ENCODE measurements at regions not wholly inside any gene's neighbourhood (a gene's known extent, or its start where the extent isn't known, plus 50 kb on each side); places are given as distances from the start of the nearest gene placed in this dataset.

DNA sequence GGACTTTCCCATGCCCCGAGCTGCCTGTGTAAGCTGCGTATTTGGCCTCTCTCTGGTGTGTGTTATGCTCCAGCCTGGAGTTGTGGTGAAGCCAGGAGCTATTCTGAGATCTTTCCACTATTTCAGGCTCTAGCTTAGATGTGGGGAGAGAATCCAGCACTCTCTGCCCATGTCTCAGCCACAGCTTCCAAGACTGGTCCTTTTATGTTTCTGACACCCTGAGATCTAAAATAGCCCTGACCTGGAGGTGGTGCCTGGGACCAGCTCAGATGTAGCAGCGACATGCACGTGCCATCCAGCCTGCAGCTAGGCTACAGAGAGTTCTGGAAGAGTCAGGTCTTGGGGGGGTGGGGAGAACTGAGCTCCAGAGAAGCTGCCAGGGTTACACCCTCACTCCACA, 76.5 kb downstream of the TENT5C start:
- TF ChIP-seq RFX5 (IDR thresholded peaks at IDR 0.05; ENCODE audit: low read length) (no peak), FOXM1 (IDR thresholded peaks at IDR 0.05; ENCODE audit: low read depth) (no peak), NRF1 (IDR thresholded peaks at IDR 0.05; ENCODE audit: low read depth, low read length) (no peak), FOSL2 (IDR thresholded peaks at IDR 0.05; ENCODE audit: borderline replicate concordance, low read depth) (no peak), TCF12 (IDR thresholded peaks at IDR 0.05) (no peak), YY1 (IDR thresholded peaks at IDR 0.05; ENCODE audit: low read depth) (no peak)
- Histone ChIP-seq H4K20me1 (ENCODE audit: insufficient read depth) (no peaks in the 10 kb centered on the region), H3K4me2 (no peak overlapping the region), H3K27ac (ENCODE audit: low read depth in 2 of 2, low read length in 1 of 2) (no peak overlapping the region), H3K36me3 (replicated peaks in 1 of 2; ENCODE audit: control insufficient read depth in 1 of 2, insufficient read depth in 2 of 2, low read length in 1 of 2) (no peaks in the 10 kb centered on the region), H3F3A (replicated peaks; ENCODE audit: insufficient read depth) (no peaks in the 10 kb centered on the region), H3K27me3 (ENCODE audit: insufficient read depth) (no peaks in the 10 kb centered on the region), H3K9ac (no peak overlapping the region), H3K79me2 (ENCODE audit: insufficient read depth) (no peaks in the 10 kb centered on the region), H3K9me3 (no peaks in the 10 kb centered on the region), H3K9me2 (no peaks in the 10 kb centered on the region), H2AFZ (ENCODE audit: low read depth) (no peak overlapping the region), H3K4me3 (ENCODE audit: low read depth in 2 of 2, low read length in 1 of 2) (no peak overlapping the region), H3K4me1 (ENCODE audit: control insufficient read depth in 1 of 2, insufficient read depth in 2 of 2, low read depth in 1 of 2, low read length in 1 of 2) (peaks cover 4 to 25% of the 10 kb centered on the region in 2 experiments)
- 76% methylated on average over 3 of the region's 4 CpGs for WGBS (ENCODE audit: low lambda C conversion rate)
- no peak for DNase-seq
- ChIA-PET CTCF (interaction anchor here (1.2 to 6.4 kb wide), 2 partner anchors 72 to 148 kb away, joined by 3 to 27 read pairs; no protein-coding TSS in a partner anchor), POLR2A (no interaction called here)

GRCh38 chr1:117683571-117684285, 77.9 kb downstream of the TENT5C start:
- Histone ChIP-seq H3K4me2 (0 out of 2 replicates have a peak overlapping the region, but pooled peaks have one; percentile 15), H3K4me1 (ENCODE audit: control insufficient read depth in 1 of 2, insufficient read depth in 2 of 2, low read depth in 1 of 2, low read length in 1 of 2) (peaks cover under 1 to 14% of the 10 kb centered on the region in 2 experiments), H3K27me3 (ENCODE audit: insufficient read depth) (no peaks in the 10 kb centered on the region), H3K9me2 (no peaks in the 10 kb centered on the region), H4K20me1 (ENCODE audit: insufficient read depth) (no peaks in the 10 kb centered on the region), H3K9ac (no peak overlapping the region), H3K27ac (ENCODE audit: low read depth in 2 of 2, low read length in 1 of 2) (peak overlapping the region in 1 of 2 experiments; percentile 42; a peak in 1 of 4 replicates), H3F3A (replicated peaks; ENCODE audit: insufficient read depth) (no peaks in the 10 kb centered on the region), H3K4me3 (ENCODE audit: low read depth in 2 of 2, low read length in 1 of 2) (no peak overlapping the region), H3K79me2 (ENCODE audit: insufficient read depth) (no peaks in the 10 kb centered on the region), H3K9me3 (no peaks in the 10 kb centered on the region), H3K36me3 (replicated peaks in 1 of 2; ENCODE audit: control insufficient read depth in 1 of 2, insufficient read depth in 2 of 2, low read length in 1 of 2) (no peaks in the 10 kb centered on the region), H2AFZ (ENCODE audit: low read depth) (0 out of 2 replicates have a peak overlapping the region, but pooled peaks have one; percentile 14)
- CTCF ChIA-PET: interaction anchor here (0.9 to 1.0 kb wide), 2 partner anchors 70 to 148 kb away, joined by 3 read pairs; no protein-coding TSS in a partner anchor
- POLR2A ChIA-PET: no interaction called here
- WGBS (ENCODE audit: low lambda C conversion rate): 71% methylated on average over 6 of the region's 6 CpGs
- DNase-seq: no peak
- TF ChIP-seq EZH2phosphoT487 (IDR thresholded peaks at IDR 0.05; ENCODE audit: borderline replicate concordance, low read depth): no peak
- peak; percentile 7; the same call in 1 of the 2 replicates for TF ChIP-seq NFIC (IDR thresholded peaks at IDR 0.05; ENCODE audit: borderline replicate concordance)
- TF ChIP-seq POLR2AphosphoS5 (IDR thresholded peaks at IDR 0.05; ENCODE audit: low read depth, low read length): no peak
- TF ChIP-seq, protein P1, sequence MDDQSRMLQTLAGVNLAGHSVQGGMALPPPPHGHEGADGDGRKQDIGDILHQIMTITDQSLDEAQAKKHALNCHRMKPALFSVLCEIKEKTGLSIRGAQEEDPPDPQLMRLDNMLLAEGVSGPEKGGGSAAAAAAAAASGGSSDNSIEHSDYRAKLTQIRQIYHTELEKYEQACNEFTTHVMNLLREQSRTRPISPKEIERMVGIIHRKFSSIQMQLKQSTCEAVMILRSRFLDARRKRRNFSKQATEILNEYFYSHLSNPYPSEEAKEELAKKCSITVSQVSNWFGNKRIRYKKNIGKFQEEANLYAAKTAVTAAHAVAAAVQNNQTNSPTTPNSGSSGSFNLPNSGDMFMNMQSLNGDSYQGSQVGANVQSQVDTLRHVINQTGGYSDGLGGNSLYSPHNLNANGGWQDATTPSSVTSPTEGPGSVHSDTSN (IDR thresholded peaks at IDR 0.05): peak; percentile 63
- TF ChIP-seq NRF1 (IDR thresholded peaks at IDR 0.05; ENCODE audit: low read depth, low read length): no peak
- TF ChIP-seq, protein P2, sequence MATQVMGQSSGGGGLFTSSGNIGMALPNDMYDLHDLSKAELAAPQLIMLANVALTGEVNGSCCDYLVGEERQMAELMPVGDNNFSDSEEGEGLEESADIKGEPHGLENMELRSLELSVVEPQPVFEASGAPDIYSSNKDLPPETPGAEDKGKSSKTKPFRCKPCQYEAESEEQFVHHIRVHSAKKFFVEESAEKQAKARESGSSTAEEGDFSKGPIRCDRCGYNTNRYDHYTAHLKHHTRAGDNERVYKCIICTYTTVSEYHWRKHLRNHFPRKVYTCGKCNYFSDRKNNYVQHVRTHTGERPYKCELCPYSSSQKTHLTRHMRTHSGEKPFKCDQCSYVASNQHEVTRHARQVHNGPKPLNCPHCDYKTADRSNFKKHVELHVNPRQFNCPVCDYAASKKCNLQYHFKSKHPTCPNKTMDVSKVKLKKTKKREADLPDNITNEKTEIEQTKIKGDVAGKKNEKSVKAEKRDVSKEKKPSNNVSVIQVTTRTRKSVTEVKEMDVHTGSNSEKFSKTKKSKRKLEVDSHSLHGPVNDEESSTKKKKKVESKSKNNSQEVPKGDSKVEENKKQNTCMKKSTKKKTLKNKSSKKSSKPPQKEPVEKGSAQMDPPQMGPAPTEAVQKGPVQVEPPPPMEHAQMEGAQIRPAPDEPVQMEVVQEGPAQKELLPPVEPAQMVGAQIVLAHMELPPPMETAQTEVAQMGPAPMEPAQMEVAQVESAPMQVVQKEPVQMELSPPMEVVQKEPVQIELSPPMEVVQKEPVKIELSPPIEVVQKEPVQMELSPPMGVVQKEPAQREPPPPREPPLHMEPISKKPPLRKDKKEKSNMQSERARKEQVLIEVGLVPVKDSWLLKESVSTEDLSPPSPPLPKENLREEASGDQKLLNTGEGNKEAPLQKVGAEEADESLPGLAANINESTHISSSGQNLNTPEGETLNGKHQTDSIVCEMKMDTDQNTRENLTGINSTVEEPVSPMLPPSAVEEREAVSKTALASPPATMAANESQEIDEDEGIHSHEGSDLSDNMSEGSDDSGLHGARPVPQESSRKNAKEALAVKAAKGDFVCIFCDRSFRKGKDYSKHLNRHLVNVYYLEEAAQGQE (IDR thresholded peaks at IDR 0.05; ENCODE audit: low read depth, low read length): no peak
- no peak for TF ChIP-seq MXI1 (IDR thresholded peaks at IDR 0.05; ENCODE audit: low read depth, low read length)
- no peak for TF ChIP-seq SIN3A (IDR thresholded peaks at IDR 0.05; ENCODE audit: borderline replicate concordance, low read depth, low read length)
- TF ChIP-seq YY1 (IDR thresholded peaks at IDR 0.05; ENCODE audit: low read depth): no peak
- no peak for TF ChIP-seq SMC3 (IDR thresholded peaks at IDR 0.05; ENCODE audit: low read depth, low read length)
- TF ChIP-seq, protein P3, sequence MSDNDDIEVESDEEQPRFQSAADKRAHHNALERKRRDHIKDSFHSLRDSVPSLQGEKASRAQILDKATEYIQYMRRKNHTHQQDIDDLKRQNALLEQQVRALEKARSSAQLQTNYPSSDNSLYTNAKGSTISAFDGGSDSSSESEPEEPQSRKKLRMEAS (IDR thresholded peaks at IDR 0.05; ENCODE audit: low read depth): no peak
- TF ChIP-seq TCF12 (IDR thresholded peaks at IDR 0.05): no peak

All from SK-N-SH (cell line).